ENCODE measurements at regions not wholly inside any gene's neighbourhood (a gene's known extent, or its start where the extent isn't known, plus 50 kb on each side); places are given as distances from the start of the nearest gene placed in this dataset.

DNA sequence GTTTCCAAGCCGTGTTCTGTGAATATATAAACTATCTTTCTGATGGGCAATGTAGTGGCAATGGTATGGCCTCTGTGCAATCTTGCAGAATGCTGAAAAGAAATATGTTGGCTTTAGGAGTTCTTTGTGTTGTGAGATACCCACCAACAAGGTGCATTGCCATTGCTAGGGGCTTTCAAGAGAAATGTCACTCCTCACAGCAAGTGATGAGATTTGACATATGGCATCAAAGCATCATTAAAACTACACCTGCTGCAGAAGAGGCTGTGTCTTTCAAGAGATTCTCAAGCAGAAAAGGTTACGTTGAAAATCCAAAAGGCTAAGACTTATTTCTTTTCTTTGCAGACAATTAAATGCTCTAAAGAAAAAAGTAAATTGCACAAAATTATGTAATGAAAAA, 1110.8 kb downstream of the CBLN2 start:
- TF ChIP-seq HDGF (IDR thresholded peaks at IDR 0.05; ENCODE audit: borderline replicate concordance) (no peak), SP1 (IDR thresholded peaks at IDR 0.05) (no peak), LEF1 (IDR thresholded peaks at IDR 0.05; ENCODE audit: borderline replicate concordance) (no peak), L3MBTL2 (conservative IDR thresholded peaks at IDR 0.05) (no peak), SUZ12 (IDR thresholded peaks at IDR 0.05) (no peak), FOXK2 (IDR thresholded peaks at IDR 0.05) (no peak)
